ENCODE measurements at regions not wholly inside any gene's neighbourhood (a gene's known extent, or its start where the extent isn't known, plus 50 kb on each side); places are given as distances from the start of the nearest gene placed in this dataset.
A peak's percentile ranks its signal among the peaks of the same experiment; 100 is the strongest.
"Not testable (repeated sequence)": the region's sequence is repeated elsewhere in the genome, so short reads cannot be mapped to it uniquely, and the experiment has no call there.

DNA sequence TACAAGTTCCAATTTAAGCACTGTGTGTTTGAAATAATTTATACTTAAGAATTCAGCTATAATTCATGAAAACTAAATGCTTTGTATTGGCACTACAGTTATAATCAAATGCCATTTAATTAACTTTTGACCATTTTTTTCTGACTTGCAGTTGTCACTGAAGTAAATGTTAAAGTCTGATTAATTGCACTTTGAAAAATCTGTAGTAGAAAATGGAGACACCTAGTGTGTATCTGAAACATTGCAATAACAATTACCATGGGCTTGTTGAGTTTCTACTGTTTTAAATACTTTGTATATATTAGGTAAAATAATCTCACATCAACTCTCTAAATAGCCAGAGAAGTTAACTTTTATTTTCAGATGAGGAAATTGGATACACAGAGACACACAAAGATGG is 458.6 kb upstream of the FSIP2 start:
- intact Hi-C loops (cut with DNase I, micrococcal nuclease), result no loop called here
- TF ChIP-seq CTCF (IDR thresholded peaks at IDR 0.05), result no peak

DNA sequence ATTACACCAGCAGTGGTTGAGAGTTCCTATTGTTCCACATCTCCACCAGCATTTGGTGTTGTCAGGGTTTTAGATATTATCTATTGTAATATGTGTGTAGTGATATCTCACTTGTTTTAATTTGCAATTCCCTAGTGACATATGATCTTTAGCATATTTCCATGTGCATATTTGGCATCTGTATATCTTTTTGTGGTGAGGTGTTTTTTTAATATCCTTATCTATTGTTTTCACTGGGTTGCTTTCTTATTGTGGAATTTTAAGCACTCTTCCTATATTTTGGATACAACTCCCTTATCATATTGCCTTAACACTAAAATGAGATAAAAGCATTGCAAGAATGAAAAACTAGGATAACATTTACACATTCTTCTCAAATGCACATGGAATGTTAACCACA is 453.9 kb upstream of the FSIP2 start:
- no peaks in the 10 kb centered on the region for H3K36me3 ChIP-seq (ENCODE audit: low read depth)
- ATAC-seq (no peak), DNase-seq (no peak)
- no peak for TF ChIP-seq CTCF (IDR thresholded peaks at IDR 0.05)
- H3K4me1 ChIP-seq (ENCODE audit: low read depth), result no peaks in the 10 kb centered on the region
- no peaks in the 10 kb centered on the region for H3K9me3 ChIP-seq
- H3K4me3 ChIP-seq, result no peak overlapping the region
- intact Hi-C loops (cut with DNase I, micrococcal nuclease), result no loop called here

More for the DNA sequence above, 458.6 kb upstream of the FSIP2 start:
- no peak for DNase-seq
- no peaks in the 10 kb centered on the region for H3K9me3 ChIP-seq
- no peaks in the 10 kb centered on the region for H3K36me3 ChIP-seq (ENCODE audit: low read depth)
- no peak overlapping the region for H3K4me3 ChIP-seq
- ATAC-seq, result no peak
- H3K4me1 ChIP-seq (ENCODE audit: low read depth), result no peaks in the 10 kb centered on the region

DNA sequence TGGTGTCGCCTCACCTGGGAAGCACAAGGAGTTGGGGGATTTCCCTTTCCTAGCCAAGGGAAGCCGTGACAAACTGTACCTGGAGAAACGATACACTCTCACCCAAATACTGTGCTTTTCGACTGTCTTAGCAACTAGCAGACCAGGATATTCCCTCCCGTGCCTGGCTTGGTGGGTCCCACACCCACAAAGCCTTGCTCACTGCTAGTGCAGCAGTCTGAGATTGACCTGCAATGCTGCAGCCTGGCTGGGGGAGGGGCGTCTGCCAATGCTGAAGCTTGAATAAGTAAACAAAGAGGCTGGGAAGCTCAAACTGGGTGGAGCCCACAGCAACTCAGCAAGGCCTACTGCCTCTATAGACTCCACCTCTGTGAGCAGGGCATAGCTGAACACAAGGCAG is 448.6 kb upstream of the FSIP2 start:
- ATAC-seq; H3K9me3 ChIP-seq; intact Hi-C loops (cut with DNase I, micrococcal nuclease); H3K4me3 ChIP-seq; H3K36me3 ChIP-seq (ENCODE audit: low read depth); H3K4me1 ChIP-seq (ENCODE audit: low read depth): not testable (repeated sequence)
- DNase-seq, result peak in 2 of 3 donors; percentile 28 to 42

GRCh38 chr2:185291035-185291647 is 447.5 kb upstream of the FSIP2 start:
- ATAC-seq (peak; percentile 76), DNase-seq (peak in 2 of 3 donors; percentile 53 to 68)
- no peak overlapping the region for H3K4me3 ChIP-seq
- intact Hi-C loops (cut with DNase I, micrococcal nuclease), result no loop called here
- no peaks in the 10 kb centered on the region for H3K4me1 ChIP-seq (ENCODE audit: low read depth)
- H3K9me3 ChIP-seq, result no peaks in the 10 kb centered on the region
- H3K36me3 ChIP-seq (ENCODE audit: low read depth), result no peaks in the 10 kb centered on the region
- no peak for TF ChIP-seq CTCF (IDR thresholded peaks at IDR 0.05)

GRCh38 chr2:185299867-185300266 is 438.7 kb upstream of the FSIP2 start:
- intact Hi-C loops (cut with DNase I, micrococcal nuclease), result no loop called here
- ATAC-seq, result no peak
- H3K36me3 ChIP-seq (ENCODE audit: low read depth), result no peaks in the 10 kb centered on the region

GRCh38 chr2:185306119-185306518 is 432.5 kb upstream of the FSIP2 start:
- H3K36me3 ChIP-seq (ENCODE audit: low read depth), result no peaks in the 10 kb centered on the region
- H3K4me3 ChIP-seq, result no peak overlapping the region
- no peak for DNase-seq
- no peak for TF ChIP-seq CTCF (IDR thresholded peaks at IDR 0.05)
- no peaks in the 10 kb centered on the region for H3K4me1 ChIP-seq (ENCODE audit: low read depth)
- H3K9me3 ChIP-seq, result no peaks in the 10 kb centered on the region
- intact Hi-C loops (cut with DNase I, micrococcal nuclease), result no loop called here
- ATAC-seq, result no peak

More at GRCh38 chr2:185299867-185300266, 438.7 kb upstream of the FSIP2 start:
- H3K4me3 ChIP-seq, result no peak overlapping the region
- H3K4me1 ChIP-seq (ENCODE audit: low read depth), result no peaks in the 10 kb centered on the region
- H3K9me3 ChIP-seq, result no peaks in the 10 kb centered on the region
- TF ChIP-seq CTCF (IDR thresholded peaks at IDR 0.05), result no peak
- no peak for DNase-seq
